HG02678 (cell line): ENCODE measurements at regions not wholly inside any gene's neighbourhood (a gene's known extent, or its start where the extent isn't known, plus 50 kb on each side); places are given as distances from the start of the nearest gene placed in this dataset.
"Not testable (repeated sequence)": the region's sequence is repeated elsewhere in the genome, so short reads cannot be mapped to it uniquely, and the experiment has no call there.

Experiments used
- ATAC-seq: cut with Tn5 transposase; IDR thresholded peaks from one replicate; pipeline ENCODE4 v1.9.1; 2021; ENCODE audit warnings: mild to moderate bottlenecking, moderate library complexity; ENCODE audit not compliant: unreplicated experiment

- ATAC-seq = no peak
These were observed 493.0 kb upstream of the PITX2 start for GRCh38 chr4:111115881-111116280.

GRCh38 chr4:111120191-111120590 is 497.3 kb upstream of the PITX2 start:
- no peak for ATAC-seq

GRCh38 chr4:111126340-111126739 is 503.5 kb upstream of the PITX2 start:
- no peak for ATAC-seq

GRCh38 chr4:111127841-111128240 is 505.0 kb upstream of the PITX2 start:
- ATAC-seq = no peak

- ATAC-seq = no peak
These were observed 505.4 kb upstream of the PITX2 start for GRCh38 chr4:111128327-111128726.

- no peak for ATAC-seq
These were observed 513.6 kb upstream of the PITX2 start for GRCh38 chr4:111136438-111136837.

- ATAC-seq = no peak
These were observed 514.1 kb upstream of the PITX2 start for GRCh38 chr4:111136967-111137366.

GRCh38 chr4:111143510-111143909 is 520.6 kb upstream of the PITX2 start:
- no peak for ATAC-seq

GRCh38 chr4:111154934-111155333 is 532.1 kb upstream of the PITX2 start:
- ATAC-seq = no peak

GRCh38 chr4:111164556-111164955 is 541.7 kb upstream of the PITX2 start:
- not testable (repeated sequence) for ATAC-seq

GRCh38 chr4:111174331-111174730 is 551.5 kb upstream of the PITX2 start:
- no peak for ATAC-seq

- ATAC-seq = no peak
These were observed 555.4 kb upstream of the PITX2 start for GRCh38 chr4:111178231-111178630.

GRCh38 chr4:111187108-111187507 is 564.2 kb upstream of the PITX2 start:
- no peak for ATAC-seq

GRCh38 chr4:111198446-111198845 is 575.6 kb upstream of the PITX2 start:
- no peak for ATAC-seq

GRCh38 chr4:111204797-111205196 is 581.9 kb upstream of the PITX2 start:
- ATAC-seq = no peak

- no peak for ATAC-seq
These were observed 586.1 kb upstream of the PITX2 start for GRCh38 chr4:111208970-111209369.

- ATAC-seq = no peak
These were observed 586.8 kb upstream of the PITX2 start for GRCh38 chr4:111209706-111210105.

GRCh38 chr4:111210595-111210994 is 587.7 kb upstream of the PITX2 start:
- no peak for ATAC-seq

GRCh38 chr4:111213531-111213930 is 590.7 kb upstream of the PITX2 start:
- ATAC-seq = no peak

GRCh38 chr4:111214371-111214770 is 591.5 kb upstream of the PITX2 start:
- no peak for ATAC-seq

- no peak for ATAC-seq
These were observed 592.9 kb upstream of the PITX2 start for GRCh38 chr4:111215755-111216154.

GRCh38 chr4:111216791-111217190 is 593.9 kb upstream of the PITX2 start:
- ATAC-seq = no peak

GRCh38 chr4:111221371-111221770 is 598.5 kb upstream of the PITX2 start:
- ATAC-seq = no peak

GRCh38 chr4:111228396-111228795 is 605.5 kb upstream of the PITX2 start:
- no peak for ATAC-seq
